Muscle layer of duodenum (tissue), 2 donors: ENCODE measurements at regions not wholly inside any gene's neighbourhood (a gene's known extent, or its start where the extent isn't known, plus 50 kb on each side); places are given as distances from the start of the nearest gene placed in this dataset.

Source experiments
- H3K27ac ChIP-seq: one replicate; pipeline ENCODE4 v1.7.0; 2013; ENCODE audit warnings: mild to moderate bottlenecking, low read length
- H3K27me3 ChIP-seq: one replicate; pipeline ENCODE4 v1.7.0; 2013; ENCODE audit warnings: low read depth, mild to moderate bottlenecking, control low read depth, low read length
- H3K36me3 ChIP-seq, 2 donors: one replicate each; pipeline ENCODE4 v1.7.0; 2013; ENCODE audit warnings: low read length in 2 of 2, control low read depth in 1 of 2, mild to moderate bottlenecking in 1 of 2; ENCODE audit not compliant: insufficient read depth in 2 of 2, control insufficient read depth in 1 of 2
- H3K4me1 ChIP-seq, 2 donors: one replicate each; pipeline ENCODE4 v1.7.0; 2013; ENCODE audit warnings: low read length in 2 of 2, mild to moderate bottlenecking in 2 of 2, control low read depth in 1 of 2, moderate library complexity in 1 of 2; ENCODE audit not compliant: insufficient read depth in 2 of 2, control insufficient read depth in 1 of 2
- H3K4me3 ChIP-seq, 2 donors: one replicate each; pipeline ENCODE4 v1.7.0; 2013; ENCODE audit warnings: low read length in 2 of 2, low read depth in 1 of 2, mild to moderate bottlenecking in 1 of 2
- H3K9me3 ChIP-seq, 2 donors: one replicate each; pipeline ENCODE4 v1.7.0; 2013; ENCODE audit warnings: low read length in 2 of 2, control low read depth in 1 of 2, mild to moderate bottlenecking in 1 of 2; ENCODE audit not compliant: control insufficient read depth in 1 of 2
- donor health status: healthy.

GRCh38 chr7:10221084-10221483, 752.6 kb upstream of the PHF14 start:
- H3K4me3 ChIP-seq = no peak overlapping the region
- no peak overlapping the region for H3K27ac ChIP-seq
- H3K36me3 ChIP-seq = no peaks in the 10 kb centered on the region
- peaks cover 0 to 7% of the 10 kb centered on the region in 2 donors for H3K4me1 ChIP-seq
- H3K9me3 ChIP-seq = no peaks in the 10 kb centered on the region
- no peaks in the 10 kb centered on the region for H3K27me3 ChIP-seq

- Histone ChIP-seq H3K4me1 (peaks cover 0 to 7% of the 10 kb centered on the region in 2 donors), H3K9me3 (no peaks in the 10 kb centered on the region), H3K27me3 (no peaks in the 10 kb centered on the region), H3K27ac (no peak overlapping the region), H3K36me3 (no peaks in the 10 kb centered on the region), H3K4me3 (no peak overlapping the region)
Observed at GRCh38 chr7:10222976-10223375, 750.7 kb upstream of the PHF14 start.

GRCh38 chr7:10225275-10225674, 748.4 kb upstream of the PHF14 start:
- H3K9me3 ChIP-seq = no peaks in the 10 kb centered on the region
- no peak overlapping the region for H3K4me3 ChIP-seq
- no peak overlapping the region for H3K27ac ChIP-seq
- peaks cover 0 to 7% of the 10 kb centered on the region in 2 donors for H3K4me1 ChIP-seq
- H3K27me3 ChIP-seq = no peaks in the 10 kb centered on the region
- no peaks in the 10 kb centered on the region for H3K36me3 ChIP-seq

GRCh38 chr7:10237306-10237705, 736.4 kb upstream of the PHF14 start:
- Histone ChIP-seq H3K36me3 (no peaks in the 10 kb centered on the region), H3K27ac (no peak overlapping the region), H3K4me3 (no peak overlapping the region), H3K4me1 (no peaks in the 10 kb centered on the region), H3K9me3 (no peaks in the 10 kb centered on the region), H3K27me3 (no peaks in the 10 kb centered on the region)

GRCh38 chr7:10238641-10239040, 735.0 kb upstream of the PHF14 start:
- no peaks in the 10 kb centered on the region for H3K27me3 ChIP-seq
- H3K4me1 ChIP-seq = no peaks in the 10 kb centered on the region
- no peaks in the 10 kb centered on the region for H3K36me3 ChIP-seq
- no peak overlapping the region for H3K4me3 ChIP-seq
- no peaks in the 10 kb centered on the region for H3K9me3 ChIP-seq
- no peak overlapping the region for H3K27ac ChIP-seq

- no peak overlapping the region for H3K4me3 ChIP-seq
- H3K27ac ChIP-seq = no peak overlapping the region
- H3K36me3 ChIP-seq = no peaks in the 10 kb centered on the region
Observed at GRCh38 chr7:10239695-10240345, 733.9 kb upstream of the PHF14 start.

GRCh38 chr7:10245406-10245805, 728.3 kb upstream of the PHF14 start:
- Histone ChIP-seq H3K4me3 (no peak overlapping the region), H3K36me3 (no peaks in the 10 kb centered on the region), H3K27me3 (no peaks in the 10 kb centered on the region), H3K4me1 (no peaks in the 10 kb centered on the region), H3K27ac (no peak overlapping the region), H3K9me3 (peaks cover 0 to 15% of the 10 kb centered on the region in 2 donors)

More at GRCh38 chr7:10239695-10240345, 733.9 kb upstream of the PHF14 start:
- Histone ChIP-seq H3K9me3 (no peaks in the 10 kb centered on the region), H3K4me1 (no peaks in the 10 kb centered on the region), H3K27me3 (no peaks in the 10 kb centered on the region)

GRCh38 chr7:10257438-10257837, 716.2 kb upstream of the PHF14 start:
- no peaks in the 10 kb centered on the region for H3K4me1 ChIP-seq
- no peak overlapping the region for H3K27ac ChIP-seq

GRCh38 chr7:10266976-10267375, 706.7 kb upstream of the PHF14 start:
- Histone ChIP-seq H3K4me1 (peaks cover 0 to 6% of the 10 kb centered on the region in 2 donors), H3K36me3 (no peaks in the 10 kb centered on the region), H3K27me3 (no peaks in the 10 kb centered on the region), H3K27ac (no peak overlapping the region), H3K9me3 (no peaks in the 10 kb centered on the region), H3K4me3 (no peak overlapping the region)

More at GRCh38 chr7:10257438-10257837, 716.2 kb upstream of the PHF14 start:
- Histone ChIP-seq H3K9me3 (no peaks in the 10 kb centered on the region), H3K4me3 (no peak overlapping the region), H3K27me3 (no peaks in the 10 kb centered on the region), H3K36me3 (no peaks in the 10 kb centered on the region)

GRCh38 chr7:10268034-10268433, 705.6 kb upstream of the PHF14 start:
- no peaks in the 10 kb centered on the region for H3K27me3 ChIP-seq
- no peak overlapping the region for H3K4me3 ChIP-seq
- H3K36me3 ChIP-seq = no peaks in the 10 kb centered on the region
- H3K9me3 ChIP-seq = no peaks in the 10 kb centered on the region
- H3K27ac ChIP-seq = no peak overlapping the region
- peaks cover 0 to 6% of the 10 kb centered on the region in 2 donors for H3K4me1 ChIP-seq

- no peaks in the 10 kb centered on the region for H3K36me3 ChIP-seq
- H3K27ac ChIP-seq = no peak overlapping the region
- no peaks in the 10 kb centered on the region for H3K27me3 ChIP-seq
- H3K4me3 ChIP-seq = no peak overlapping the region
- H3K9me3 ChIP-seq = no peaks in the 10 kb centered on the region
- H3K4me1 ChIP-seq = no peaks in the 10 kb centered on the region
Observed at GRCh38 chr7:10282909-10283308, 690.8 kb upstream of the PHF14 start.

- no peaks in the 10 kb centered on the region for H3K36me3 ChIP-seq
- H3K27me3 ChIP-seq = no peaks in the 10 kb centered on the region
- no peak overlapping the region for H3K27ac ChIP-seq
- no peak overlapping the region for H3K4me3 ChIP-seq
- H3K9me3 ChIP-seq = no peaks in the 10 kb centered on the region
- no peaks in the 10 kb centered on the region for H3K4me1 ChIP-seq
Observed at GRCh38 chr7:10284001-10284400, 689.7 kb upstream of the PHF14 start.
